ENCODE measurements at regions not wholly inside any gene's neighbourhood (a gene's known extent, or its start where the extent isn't known, plus 50 kb on each side); places are given as distances from the start of the nearest gene placed in this dataset.

DNA sequence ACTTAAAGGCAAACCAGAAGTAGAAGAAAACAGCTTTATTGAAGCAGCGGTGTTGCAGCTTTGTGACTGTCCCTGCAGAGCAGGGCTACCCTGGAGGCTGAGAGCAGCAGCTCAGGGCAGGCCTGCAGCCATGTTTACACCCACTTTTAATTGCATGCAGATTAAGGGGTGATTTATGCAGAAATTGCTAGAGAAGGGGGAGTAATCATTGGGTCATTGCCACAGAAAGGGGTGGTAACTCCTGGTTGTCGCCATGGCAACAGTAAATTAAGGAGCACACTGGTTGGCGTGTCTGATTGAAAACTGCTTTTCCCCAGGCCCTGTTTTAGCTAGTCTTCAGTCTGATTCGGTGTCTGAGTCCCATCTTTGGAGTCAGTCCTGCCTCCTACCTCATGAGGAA lies 195.4 kb upstream of the HDAC4 start:
- TF ChIP-seq POLR2AphosphoS5 (IDR thresholded peaks at IDR 0.05) = no peak
- TF ChIP-seq, protein P1, sequence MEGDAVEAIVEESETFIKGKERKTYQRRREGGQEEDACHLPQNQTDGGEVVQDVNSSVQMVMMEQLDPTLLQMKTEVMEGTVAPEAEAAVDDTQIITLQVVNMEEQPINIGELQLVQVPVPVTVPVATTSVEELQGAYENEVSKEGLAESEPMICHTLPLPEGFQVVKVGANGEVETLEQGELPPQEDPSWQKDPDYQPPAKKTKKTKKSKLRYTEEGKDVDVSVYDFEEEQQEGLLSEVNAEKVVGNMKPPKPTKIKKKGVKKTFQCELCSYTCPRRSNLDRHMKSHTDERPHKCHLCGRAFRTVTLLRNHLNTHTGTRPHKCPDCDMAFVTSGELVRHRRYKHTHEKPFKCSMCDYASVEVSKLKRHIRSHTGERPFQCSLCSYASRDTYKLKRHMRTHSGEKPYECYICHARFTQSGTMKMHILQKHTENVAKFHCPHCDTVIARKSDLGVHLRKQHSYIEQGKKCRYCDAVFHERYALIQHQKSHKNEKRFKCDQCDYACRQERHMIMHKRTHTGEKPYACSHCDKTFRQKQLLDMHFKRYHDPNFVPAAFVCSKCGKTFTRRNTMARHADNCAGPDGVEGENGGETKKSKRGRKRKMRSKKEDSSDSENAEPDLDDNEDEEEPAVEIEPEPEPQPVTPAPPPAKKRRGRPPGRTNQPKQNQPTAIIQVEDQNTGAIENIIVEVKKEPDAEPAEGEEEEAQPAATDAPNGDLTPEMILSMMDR (IDR thresholded peaks at IDR 0.05) = no peak
